Endothelial cell of umbilical vein (primary cell): ENCODE measurements at regions not wholly inside any gene's neighbourhood (a gene's known extent, or its start where the extent isn't known, plus 50 kb on each side); places are given as distances from the start of the nearest gene placed in this dataset.

Source experiments
- BruUV-seq: library from RNA; stranded (reverse); fragments of 400-500 nt; replicated peaks from 2 replicates; lab custom pipeline; 2021; lab: Mats Ljungman, UMichigan
- CTCF ChIA-PET: fragments of 300-600, 350-600 bp; sonication (Branson Sonifier 250); formaldehyde crosslinking; loops from one replicate; lab custom pipeline; 2021; ENCODE audit warnings: antibody characterized with exemption, inconsistent platforms; lab: Charles Lee
- POLR2A ChIA-PET: fragments of 300-600, 350-600 bp; sonication (Branson Sonifier 250); formaldehyde crosslinking; loops from one replicate; lab custom pipeline; 2021; ENCODE audit warnings: antibody characterized with exemption, inconsistent platforms; lab: Charles Lee
- DNase-seq: peaks from one replicate; pipeline ENCODE4 v3.0.0-alpha.2; 2011; ENCODE audit warnings: low read depth, low spot score
- FAIRE-seq: peaks from 2 replicates; lab custom pipeline; 2011; peaks lifted over from hg19 to GRCh38; lab: Jason Lieb, UNC
- H2AFZ ChIP-seq: 2 replicates; pipeline ENCODE4 v1.6.0; 2012; ENCODE audit warnings: low read depth, low read length, control low read depth, inconsistent platforms
- H3K27ac ChIP-seq: 2 replicates; pipeline ENCODE4 v1.5.1; 2011; ENCODE audit warnings: low read depth, mild to moderate bottlenecking, control low read depth, low read length, moderate library complexity; ENCODE audit not compliant: insufficient read depth
- H3K27me3 ChIP-seq, 2 experiments: 2 replicates each; pipeline versions ENCODE4 v1.6.0 to v1.6.1; 2011; ENCODE audit warnings: low read length in 2 of 2, mixed read lengths in 1 of 2; ENCODE audit not compliant: control insufficient read depth in 2 of 2, insufficient read depth in 2 of 2
- H3K36me3 ChIP-seq, 2 experiments: 2 replicates in 1 of 2; 3 replicates in 1 of 2; pipeline ENCODE4 v1.5.1; 2011; ENCODE audit warnings: low read length in 2 of 2, mild to moderate bottlenecking in 1 of 2, moderate library complexity in 1 of 2; ENCODE audit not compliant: control insufficient read depth in 2 of 2, insufficient read depth in 2 of 2; ENCODE audit errors: extremely low read depth in 1 of 2
- H3K4me1 ChIP-seq: 3 replicates; pipeline ENCODE4 v1.5.1; 2011; ENCODE audit warnings: mild to moderate bottlenecking, low read length; ENCODE audit not compliant: control insufficient read depth, insufficient read depth; ENCODE audit errors: extremely low read depth
- H3K4me2 ChIP-seq: 2 replicates; pipeline ENCODE4 v1.6.1; 2011; ENCODE audit warnings: low read length, control low read depth, mixed read lengths; ENCODE audit not compliant: insufficient read depth
- H3K4me3 ChIP-seq, 3 experiments: fragments of 200-600 bp in 1 of 3; sonication (generic), shearing (Covaris generic) in 1 of 3; replicated peaks in 1 of 3; 2 replicates each; pipeline ENCODE4 v1.5.1; 2011 to 2016; ENCODE audit warnings: control low read depth in 3 of 3, low read length in 3 of 3, mild to moderate bottlenecking in 2 of 3, inconsistent platforms in 1 of 3, low read depth in 1 of 3, moderate library complexity in 1 of 3; ENCODE audit not compliant: insufficient read depth in 1 of 3
- H3K79me2 ChIP-seq: 2 replicates; pipeline ENCODE4 v1.6.0; 2012; ENCODE audit warnings: low read length, inconsistent platforms; ENCODE audit not compliant: control insufficient read depth, insufficient read depth
- H3K9ac ChIP-seq: replicated peaks from 2 replicates; pipeline ENCODE3; 2011; ENCODE audit warnings: low read length, control low read depth; ENCODE audit not compliant: insufficient read depth; ENCODE audit errors: extremely low read depth
- H3K9me1 ChIP-seq: replicated peaks from 3 replicates; pipeline ENCODE4 v1.6.0; 2011; ENCODE audit warnings: mild to moderate bottlenecking, low read length; ENCODE audit not compliant: control insufficient read depth, insufficient read depth; ENCODE audit errors: extremely low read depth
- H3K9me3 ChIP-seq: replicated peaks from 2 replicates; pipeline ENCODE4 v1.5.1; 2012; ENCODE audit warnings: low read length, inconsistent platforms; ENCODE audit not compliant: control insufficient read depth, insufficient read depth
- H4K20me1 ChIP-seq: replicated peaks from 2 replicates; pipeline ENCODE3; 2011; ENCODE audit warnings: mild to moderate bottlenecking, low read length; ENCODE audit not compliant: control insufficient read depth, insufficient read depth; ENCODE audit errors: extremely low read depth
- GATA2 ChIP-seq: IDR thresholded peaks from 2 replicates; pipeline ENCODE4 v1.7.0; 2011; ENCODE audit warnings: low read depth, mild to moderate bottlenecking, moderate library complexity, mixed read lengths, low read length; ENCODE audit not compliant: insufficient read length, insufficient read depth
- JUN ChIP-seq: IDR thresholded peaks from 2 replicates; pipeline ENCODE4 v1.6.1; 2011; ENCODE audit warnings: borderline replicate concordance, low read depth; ENCODE audit not compliant: insufficient read length, insufficient read depth
- POLR2AphosphoS5 ChIP-seq: IDR thresholded peaks from 2 replicates; pipeline ENCODE4 v1.6.1; 2012; ENCODE audit warnings: low read depth, mild to moderate bottlenecking, control low read depth, low read length, moderate library complexity; ENCODE audit not compliant: insufficient read depth
- dilution Hi-C: fragments of 300-500 bp; cut with MboI; formaldehyde crosslinking; loops from one replicate; pipeline ENCODE4 v1.15.0; 2019; ENCODE audit warnings: low sequenced_read_pairs; ENCODE audit not compliant: extremely low pct_ligation_motif_present
- intact Hi-C: fragments of 100-400 bp; cut with micrococcal nuclease; formaldehyde crosslinking; loops from one replicate; pipeline ENCODE4 v1.10.0; 2022

DNA sequence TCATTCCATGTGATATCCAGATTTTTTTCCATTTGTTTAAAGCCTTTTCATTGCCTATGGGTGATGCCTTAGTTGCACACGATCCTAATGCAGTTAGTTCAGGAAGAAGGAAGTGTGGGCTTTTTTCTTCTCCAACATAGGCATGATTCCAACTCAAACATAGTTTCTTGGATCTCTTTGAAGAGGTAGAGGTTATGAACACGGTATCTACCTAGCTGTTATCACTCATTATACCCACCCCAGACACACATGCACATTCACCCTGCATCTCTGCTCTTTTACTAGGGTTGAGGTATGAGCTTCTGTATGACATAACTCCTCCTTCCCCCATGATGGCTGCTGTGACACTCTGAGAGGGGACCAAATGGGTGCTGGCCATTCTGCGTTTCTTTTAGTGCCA lies 122.1 kb upstream of the ZNF648 start:
- Histone ChIP-seq H3K36me3 (no peaks in the 10 kb centered on the region), H3K9me1 (no peaks in the 10 kb centered on the region), H3K9me3 (no peaks in the 10 kb centered on the region), H4K20me1 (no peaks in the 10 kb centered on the region), H3K27ac (no peak overlapping the region), H3K4me1 (no peaks in the 10 kb centered on the region), H3K27me3 (no peaks in the 10 kb centered on the region), H3K79me2 (no peaks in the 10 kb centered on the region), H3K4me2 (no peak overlapping the region), H3K4me3 (no peak overlapping the region), H2AFZ (no peak overlapping the region), H3K9ac (no peak overlapping the region)
- ChIA-PET CTCF (interaction anchor here (2.7 kb wide), 1 partner anchor 40 kb away, joined by 9 read pairs; no protein-coding TSS in a partner anchor), POLR2A (no interaction called here)
- TF ChIP-seq POLR2AphosphoS5 (no peak), JUN (no peak)
- FAIRE-seq (no peak), DNase-seq (no peak)
- no TSS peak for BruUV-seq
- dilution Hi-C loops: no loop called here
- intact Hi-C loops: no loop called here

DNA sequence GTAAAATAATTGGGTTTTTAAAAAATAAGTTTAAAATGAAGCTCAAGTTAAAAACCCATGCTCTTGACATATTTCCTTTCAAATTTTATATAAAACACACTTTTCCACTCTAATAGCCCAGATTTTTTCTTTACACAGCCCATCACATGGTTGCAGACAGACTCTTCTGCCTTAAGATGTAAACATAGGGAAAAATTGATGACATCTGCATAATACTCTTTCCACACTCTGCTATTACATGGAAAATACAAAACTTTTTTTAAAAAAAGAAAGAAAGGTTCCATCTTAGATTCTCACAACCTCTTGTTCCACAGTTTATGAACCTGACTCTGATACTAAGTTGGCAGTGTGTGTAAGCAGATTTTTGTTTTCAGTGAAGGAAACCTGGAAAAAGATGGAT lies 120.8 kb upstream of the ZNF648 start:
- dilution Hi-C loops (no loop called here), intact Hi-C loops (no loop called here)
- Histone ChIP-seq H3K9me1 (no peaks in the 10 kb centered on the region), H2AFZ (no peak overlapping the region), H3K27me3 (no peaks in the 10 kb centered on the region), H3K79me2 (no peaks in the 10 kb centered on the region), H3K4me2 (no peak overlapping the region), H3K9me3 (no peaks in the 10 kb centered on the region), H3K36me3 (no peaks in the 10 kb centered on the region), H3K27ac (no peak overlapping the region), H4K20me1 (no peaks in the 10 kb centered on the region), H3K4me3 (no peak overlapping the region), H3K4me1 (no peaks in the 10 kb centered on the region), H3K9ac (no peak overlapping the region)
- ChIA-PET CTCF (interaction anchor here (2.7 kb wide), 1 partner anchor 39 kb away, joined by 9 read pairs; no protein-coding TSS in a partner anchor), POLR2A (no interaction called here)
- no peak for DNase-seq
- FAIRE-seq: no peak
- no TSS peak for BruUV-seq
- no peak for TF ChIP-seq JUN
- no peak for TF ChIP-seq GATA2
- no peak for TF ChIP-seq POLR2AphosphoS5
